ENCODE measurements at regions not wholly inside any gene's neighbourhood (a gene's known extent, or its start where the extent isn't known, plus 50 kb on each side); places are given as distances from the start of the nearest gene placed in this dataset.

DNA sequence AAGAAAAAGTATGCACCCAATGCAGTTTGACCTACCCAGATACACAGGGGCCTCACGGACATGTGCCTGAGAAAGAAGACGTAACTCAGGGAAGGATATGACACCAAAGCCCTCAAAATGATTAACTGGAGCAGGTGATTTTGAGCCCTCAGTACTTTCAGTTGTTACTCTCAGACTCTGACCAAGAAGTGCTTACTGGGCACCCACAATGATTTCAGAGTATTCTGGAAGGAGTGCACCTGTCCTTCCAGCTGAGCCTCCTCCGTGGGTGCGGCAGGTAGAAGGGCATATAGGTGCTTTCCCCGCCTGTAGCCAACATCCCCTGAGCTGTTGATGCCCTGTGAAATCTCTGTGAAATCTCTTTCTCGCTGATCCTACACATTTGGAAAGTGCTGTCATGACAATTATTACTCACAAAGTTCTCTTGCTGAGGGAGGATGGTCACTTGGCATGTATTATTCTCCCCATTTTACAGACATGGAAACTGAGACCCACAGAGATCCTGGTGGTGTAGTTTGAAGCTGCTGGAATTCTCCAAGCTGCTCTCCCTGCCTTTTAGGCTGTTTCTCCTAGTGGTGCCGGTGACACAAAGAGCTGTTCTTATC, 154.3 kb upstream of the CCND2 start (continued):
- TF ChIP-seq, protein P1, sequence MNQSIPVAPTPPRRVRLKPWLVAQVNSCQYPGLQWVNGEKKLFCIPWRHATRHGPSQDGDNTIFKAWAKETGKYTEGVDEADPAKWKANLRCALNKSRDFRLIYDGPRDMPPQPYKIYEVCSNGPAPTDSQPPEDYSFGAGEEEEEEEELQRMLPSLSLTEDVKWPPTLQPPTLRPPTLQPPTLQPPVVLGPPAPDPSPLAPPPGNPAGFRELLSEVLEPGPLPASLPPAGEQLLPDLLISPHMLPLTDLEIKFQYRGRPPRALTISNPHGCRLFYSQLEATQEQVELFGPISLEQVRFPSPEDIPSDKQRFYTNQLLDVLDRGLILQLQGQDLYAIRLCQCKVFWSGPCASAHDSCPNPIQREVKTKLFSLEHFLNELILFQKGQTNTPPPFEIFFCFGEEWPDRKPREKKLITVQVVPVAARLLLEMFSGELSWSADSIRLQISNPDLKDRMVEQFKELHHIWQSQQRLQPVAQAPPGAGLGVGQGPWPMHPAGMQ (IDR thresholded peaks at IDR 0.05; ENCODE audit: borderline replicate concordance) = no peak
- TF ChIP-seq HCFC1 (IDR thresholded peaks at IDR 0.05; ENCODE audit: low read length) (no peak), TAF1 (IDR thresholded peaks at IDR 0.05; ENCODE audit: borderline replicate concordance, low read depth, low read length) (no peak), NBN (IDR thresholded peaks at IDR 0.05) (peak; percentile 76), FOXM1 (IDR thresholded peaks at IDR 0.05; ENCODE audit: low read depth, low read length) (peak; percentile 92; the same call in 1 of the 2 replicates), SMC3 (IDR thresholded peaks at IDR 0.05; ENCODE audit: borderline replicate concordance, low read length) (peak; percentile 22; the same call in 1 of the 2 replicates)

DNA sequence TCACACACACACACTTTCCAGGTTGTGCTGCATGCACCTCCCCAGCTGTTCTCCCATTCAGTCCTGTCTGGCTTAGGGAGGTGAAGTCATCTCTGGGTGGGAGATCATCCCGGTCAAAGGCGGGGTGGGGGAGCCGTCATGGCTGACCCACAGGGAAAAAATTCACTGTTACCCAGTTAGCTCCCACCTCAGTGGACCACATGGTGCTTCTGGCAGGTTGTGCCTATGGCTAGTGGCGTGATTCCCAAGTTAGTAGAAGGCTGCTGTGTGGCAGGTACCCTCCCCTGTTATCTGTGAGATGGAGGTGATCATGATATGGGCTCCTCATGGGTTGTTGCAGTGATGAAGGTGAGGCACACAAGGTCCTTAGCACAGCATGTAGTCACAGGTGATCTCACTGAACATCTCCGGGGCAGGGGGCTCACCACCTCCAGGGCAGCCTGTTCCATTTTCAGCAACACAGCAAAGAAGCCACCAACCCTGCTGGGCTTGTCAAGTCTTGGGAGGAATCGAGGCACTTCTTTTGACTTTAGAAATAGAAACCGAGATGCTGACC, 154.9 kb upstream of the CCND2 start:
- ChIA-PET CTCF (interaction anchor here (0.8 to 9.7 kb wide), 7 partner anchors 11 to 158 kb away, joined by 3 to 256 read pairs (median 6); partner anchors contain the start of gene CCND2), POLR2A (interaction anchor here (1.0 to 10.2 kb wide), 8 partner anchors 12 to 153 kb away, joined by 3 to 245 read pairs (median 46); partner anchors contain the start of gene CCND2), RAD21 (ENCODE audit: unreplicated experiment) (interaction anchor here (1.3 to 10.4 kb wide), 9 partner anchors 11 to 157 kb away, joined by 3 to 360 read pairs (median 44); partner anchors contain the start of gene CCND2), SMC1A (ENCODE audit: uncharacterized antibody, unreplicated experiment) (interaction anchor here (1.0 to 13.3 kb wide), 9 partner anchors 11 to 156 kb away, joined by 3 to 395 read pairs (median 33); partner anchors contain the start of gene CCND2)
- Histone ChIP-seq H3K4me2 (ENCODE audit: control insufficient read depth, insufficient read depth) (peak overlapping the region; percentile 96), H3K9ac (ENCODE audit: control insufficient read depth, insufficient read depth, low read length) (peak overlapping the region; percentile 83), H2AFZ (ENCODE audit: control insufficient read depth, low read depth, low read length) (no peak overlapping the region), H3K27ac (ENCODE audit: control insufficient read depth, insufficient read depth) (peak overlapping the region; percentile 95), H3K27me3 (replicated peaks in 1 of 2; ENCODE audit: control insufficient read depth in 2 of 2, insufficient read depth in 2 of 2, low read length in 1 of 2) (no peaks in the 10 kb centered on the region), H3K79me2 (ENCODE audit: control insufficient read depth, insufficient read depth, low read length) (peaks cover 13% of the 10 kb centered on the region), H3K4me3 (peak overlapping the region; percentile 52), H3K9me3 (replicated peaks; ENCODE audit: control insufficient read depth, insufficient read depth, low read length) (no peaks in the 10 kb centered on the region), H3K4me1 (ENCODE audit: control insufficient read depth, insufficient read depth, low read length) (peaks cover 44% of the 10 kb centered on the region), H4K20me1 (ENCODE audit: control insufficient read depth, insufficient read depth) (no peaks in the 10 kb centered on the region), H3K36me3 (ENCODE audit: control insufficient read depth in 2 of 2, insufficient read depth in 2 of 2, low read length in 1 of 2) (no peaks in the 10 kb centered on the region)
- intact Hi-C loops (cut with micrococcal nuclease; ENCODE audit: unreplicated experiment) = loop anchor here (1.0 to 10.0 kb wide), 7 partner anchors 11 to 234 kb away; no protein-coding TSS in a partner anchor
- TSS peak; percentile 79 for BruUV-seq (replicated peaks)
- peak; percentile 69 for DNase-seq (ENCODE audit: low read depth, low spot score)
- in situ Hi-C loops (cut with MboI) = no loop called here
- 2% methylated on average over 7 of the region's 7 CpGs for WGBS (ENCODE audit: insufficient coverage, insufficient replicate concordance, low lambda C conversion rate, missing lambda C conversion rate)
- no peak for FAIRE-seq
- ATAC-seq = peak; percentile 3
- no peak for TF ChIP-seq NFYB (IDR thresholded peaks at IDR 0.05; ENCODE audit: insufficient read depth, low read depth, low read length)
- TF ChIP-seq YBX1 (IDR thresholded peaks at IDR 0.05) = no peak
- no peak for TF ChIP-seq CEBPB (IDR thresholded peaks at IDR 0.05; ENCODE audit: borderline replicate concordance in 1 of 2, low read depth in 2 of 2, low read length in 2 of 2)
- no peak for TF ChIP-seq SREBF2 (IDR thresholded peaks at IDR 0.05; ENCODE audit: low read length)
- TF ChIP-seq SP1 (IDR thresholded peaks at IDR 0.05; ENCODE audit: low read depth, low read length) = peak; percentile 2
- no peak for TF ChIP-seq ZNF274 (IDR thresholded peaks at IDR 0.05; ENCODE audit: insufficient read depth, insufficient read length)
- no peak for TF ChIP-seq CBX3 (IDR thresholded peaks at IDR 0.05; ENCODE audit: borderline replicate concordance, low read depth)
- peak; percentile 14 for TF ChIP-seq MYC (IDR thresholded peaks at IDR 0.05; ENCODE audit: insufficient read depth, insufficient read length, insufficient replicate concordance, low read length, severe bottlenecking)
- TF ChIP-seq PAX5 (IDR thresholded peaks at IDR 0.05; ENCODE audit: borderline replicate concordance, low read depth, low read length) = no peak
- no peak for TF ChIP-seq BACH1 (IDR thresholded peaks at IDR 0.05; ENCODE audit: borderline replicate concordance)
- no peak for TF ChIP-seq RFX5 (IDR thresholded peaks at IDR 0.05; ENCODE audit: low read depth, low read length)
- no peak for TF ChIP-seq EED (IDR thresholded peaks at IDR 0.05; ENCODE audit: low read depth)
- TF ChIP-seq, protein P2, sequence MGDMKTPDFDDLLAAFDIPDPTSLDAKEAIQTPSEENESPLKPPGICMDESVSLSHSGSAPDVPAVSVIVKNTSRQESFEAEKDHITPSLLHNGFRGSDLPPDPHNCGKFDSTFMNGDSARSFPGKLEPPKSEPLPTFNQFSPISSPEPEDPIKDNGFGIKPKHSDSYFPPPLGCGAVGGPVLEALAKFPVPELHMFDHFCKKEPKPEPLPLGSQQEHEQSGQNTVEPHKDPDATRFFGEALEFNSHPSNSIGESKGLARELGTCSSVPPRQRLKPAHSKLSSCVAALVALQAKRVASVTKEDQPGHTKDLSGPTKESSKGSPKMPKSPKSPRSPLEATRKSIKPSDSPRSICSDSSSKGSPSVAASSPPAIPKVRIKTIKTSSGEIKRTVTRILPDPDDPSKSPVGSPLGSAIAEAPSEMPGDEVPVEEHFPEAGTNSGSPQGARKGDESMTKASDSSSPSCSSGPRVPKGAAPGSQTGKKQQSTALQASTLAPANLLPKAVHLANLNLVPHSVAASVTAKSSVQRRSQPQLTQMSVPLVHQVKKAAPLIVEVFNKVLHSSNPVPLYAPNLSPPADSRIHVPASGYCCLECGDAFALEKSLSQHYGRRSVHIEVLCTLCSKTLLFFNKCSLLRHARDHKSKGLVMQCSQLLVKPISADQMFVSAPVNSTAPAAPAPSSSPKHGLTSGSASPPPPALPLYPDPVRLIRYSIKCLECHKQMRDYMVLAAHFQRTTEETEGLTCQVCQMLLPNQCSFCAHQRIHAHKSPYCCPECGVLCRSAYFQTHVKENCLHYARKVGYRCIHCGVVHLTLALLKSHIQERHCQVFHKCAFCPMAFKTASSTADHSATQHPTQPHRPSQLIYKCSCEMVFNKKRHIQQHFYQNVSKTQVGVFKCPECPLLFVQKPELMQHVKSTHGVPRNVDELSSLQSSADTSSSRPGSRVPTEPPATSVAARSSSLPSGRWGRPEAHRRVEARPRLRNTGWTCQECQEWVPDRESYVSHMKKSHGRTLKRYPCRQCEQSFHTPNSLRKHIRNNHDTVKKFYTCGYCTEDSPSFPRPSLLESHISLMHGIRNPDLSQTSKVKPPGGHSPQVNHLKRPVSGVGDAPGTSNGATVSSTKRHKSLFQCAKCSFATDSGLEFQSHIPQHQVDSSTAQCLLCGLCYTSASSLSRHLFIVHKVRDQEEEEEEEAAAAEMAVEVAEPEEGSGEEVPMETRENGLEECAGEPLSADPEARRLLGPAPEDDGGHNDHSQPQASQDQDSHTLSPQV (IDR thresholded peaks at IDR 0.05) = no peak
